GM12878 (cell line): ENCODE measurements at regions not wholly inside any gene's neighbourhood (a gene's known extent, or its start where the extent isn't known, plus 50 kb on each side); places are given as distances from the start of the nearest gene placed in this dataset.

ENCODE experiments used
- ATAC-seq: fragments of 200-7000 bp; cut with Tn5 transposase; 3 replicates; pipeline ENCODE4 v1.9.1; 2020; ENCODE audit warnings: mild to moderate bottlenecking, moderate library complexity
- BruUV-seq: library from RNA; stranded (reverse); fragments of 400-500 nt; replicated peaks from 2 replicates; lab custom pipeline; 2021; lab: Mats Ljungman, UMichigan
- CTCF ChIA-PET: fragments of 300-600 bp; sonication (Branson Sonifier 250); formaldehyde crosslinking; extraction: SDS; loops from one replicate; lab custom pipeline; 2021; ENCODE audit warnings: inconsistent platforms; lab: Yijun Ruan, JAX
- POLR2A ChIA-PET: fragments of 350-600 bp; formaldehyde crosslinking; extraction: SDS; loops from one replicate; lab custom pipeline; 2021; ENCODE audit warnings: inconsistent platforms; lab: Charles Lee
- RAD21 ChIA-PET: fragments of 300-600 bp; sonication (Branson Sonifier 250); formaldehyde crosslinking; loops from one replicate; lab custom pipeline; 2023; ENCODE audit warnings: antibody characterized with exemption; ENCODE audit not compliant: unreplicated experiment; lab: Charles Lee
- SMC1A ChIA-PET: fragments of 300-600 bp; sonication (Branson Sonifier 250); formaldehyde crosslinking; loops from one replicate; lab custom pipeline; 2023; ENCODE audit not compliant: unreplicated experiment, uncharacterized antibody; lab: Charles Lee
- DNase-seq: peaks from one replicate; pipeline ENCODE4 v3.0.0-alpha.2; 2011; ENCODE audit warnings: low read depth, low spot score
- FAIRE-seq: peaks from 3 replicates; lab custom pipeline; 2011; peaks lifted over from hg19 to GRCh38; lab: Jason Lieb, UNC
- H2AFZ ChIP-seq: 2 replicates; pipeline ENCODE4 v1.6.0; 2011; ENCODE audit warnings: low read depth, low read length, control low read depth; ENCODE audit not compliant: control insufficient read depth
- H3K27ac ChIP-seq: 2 replicates; pipeline ENCODE4 v1.5.1; 2011; ENCODE audit warnings: control low read depth; ENCODE audit not compliant: control insufficient read depth, insufficient read depth
- H3K27me3 ChIP-seq, 2 experiments: replicated peaks in 1 of 2; 2 replicates each; pipeline versions ENCODE4 v1.6.0 to v1.6.1; 2011; ENCODE audit warnings: low read length in 1 of 2; ENCODE audit not compliant: control insufficient read depth in 2 of 2, insufficient read depth in 2 of 2
- H3K36me3 ChIP-seq, 2 experiments: 2 replicates each; pipeline ENCODE4 v1.5.1; 2011; ENCODE audit warnings: low read length in 1 of 2; ENCODE audit not compliant: control insufficient read depth in 2 of 2, insufficient read depth in 2 of 2
- H3K4me1 ChIP-seq: 2 replicates; pipeline ENCODE4 v1.6.1; 2011; ENCODE audit warnings: mild to moderate bottlenecking, low read length, moderate library complexity, mixed read lengths; ENCODE audit not compliant: control insufficient read depth, insufficient read depth
- H3K4me2 ChIP-seq: 2 replicates; pipeline ENCODE4 v1.6.0; 2011; ENCODE audit warnings: control low read depth; ENCODE audit not compliant: control insufficient read depth, insufficient read depth
- H3K4me3 ChIP-seq: fragments of 200-600 bp; sonication (generic); 2 replicates; pipeline ENCODE4 v1.5.1; 2016
- H3K79me2 ChIP-seq: 2 replicates; pipeline ENCODE4 v1.6.0; 2011; ENCODE audit warnings: low read length; ENCODE audit not compliant: control insufficient read depth, insufficient read depth
- H3K9ac ChIP-seq: 2 replicates; pipeline ENCODE4 v1.8.0; 2011; ENCODE audit warnings: low read length, control low read depth, mixed read lengths; ENCODE audit not compliant: control insufficient read depth, insufficient read depth
- H3K9me3 ChIP-seq: replicated peaks from 3 replicates; pipeline ENCODE4 v1.5.1; 2011; ENCODE audit warnings: mild to moderate bottlenecking, low read length; ENCODE audit not compliant: control insufficient read depth, insufficient read depth
- H4K20me1 ChIP-seq: 2 replicates; pipeline ENCODE4 v1.6.0; 2011; ENCODE audit not compliant: control insufficient read depth, insufficient read depth
- BACH1 ChIP-seq: fragments of 450-650 bp; IDR thresholded peaks from 2 replicates; pipeline ENCODE4 v1.6.1; 2017; ENCODE audit warnings: mild to moderate bottlenecking, borderline replicate concordance
- CBFB ChIP-seq: IDR thresholded peaks from 2 replicates; pipeline ENCODE4 v1.6.1; 2016; ENCODE audit warnings: antibody characterized with exemption, low read depth
- CREM ChIP-seq: IDR thresholded peaks from 2 replicates; pipeline ENCODE4 v1.6.1; 2014; ENCODE audit warnings: antibody characterized with exemption, low read depth
- E4F1 ChIP-seq: fragments of 450-650 bp; IDR thresholded peaks from 2 replicates; pipeline ENCODE4 v1.6.1; 2018; ENCODE audit warnings: borderline replicate concordance, mild to moderate bottlenecking; ENCODE audit not compliant: partially characterized antibody
- IKZF2 ChIP-seq, 2 experiments: fragments of 450-650 bp; IDR thresholded peaks; 2 replicates each; pipeline ENCODE4 v1.6.1; 2017; ENCODE audit warnings: mild to moderate bottlenecking in 2 of 2, moderate library complexity in 2 of 2
- MEF2A ChIP-seq: IDR thresholded peaks from 2 replicates; pipeline ENCODE4 v1.6.1; 2011; ENCODE audit warnings: low read depth, mild to moderate bottlenecking, low read length, moderate library complexity; ENCODE audit not compliant: insufficient read depth
- NR2C2 ChIP-seq: IDR thresholded peaks from 2 replicates; pipeline ENCODE4 v1.6.1; 2011; ENCODE audit warnings: borderline replicate concordance, low read depth; ENCODE audit not compliant: control insufficient read depth, insufficient read length
- PAX8 ChIP-seq: fragments of 450-650 bp; IDR thresholded peaks from 2 replicates; pipeline ENCODE4 v1.6.1; 2017; ENCODE audit warnings: mild to moderate bottlenecking, moderate library complexity
- RB1 ChIP-seq: fragments of 450-650 bp; formaldehyde crosslinking; IDR thresholded peaks from 2 replicates; pipeline ENCODE4 v1.6.1; 2017; ENCODE audit warnings: mild to moderate bottlenecking, borderline replicate concordance
- RFX5 ChIP-seq: IDR thresholded peaks from 2 replicates; pipeline ENCODE4 v1.6.1; 2011; ENCODE audit warnings: low read depth, low read length, improper control_type of control experiment
- SMC3 ChIP-seq: IDR thresholded peaks from 2 replicates; pipeline ENCODE4 v1.6.1; 2011; ENCODE audit warnings: low read length, improper control_type of control experiment, borderline replicate concordance
- ZNF24 ChIP-seq: fragments of 450-650 bp; IDR thresholded peaks from 2 replicates; pipeline ENCODE4 v1.6.1; 2017; ENCODE audit warnings: antibody characterized with exemption, mild to moderate bottlenecking
- WGBS: methylation state at CpG from one replicate; pipeline ENCODE4 v1.1.6; 2016; ENCODE audit warnings: low lambda C conversion rate; ENCODE audit not compliant: insufficient replicate concordance, insufficient coverage; ENCODE audit errors: missing lambda C conversion rate; 5-methylcytosine and 5-hydroxymethylcytosine counted together
- in situ Hi-C: fragments of 300-500 bp; cut with MboI; formaldehyde crosslinking; loops from 9 replicates; pipeline ENCODE4 v1.14.3; 2018; ENCODE audit warnings: mixed read lengths
- intact Hi-C: fragments of 100-400 bp; cut with micrococcal nuclease; formaldehyde crosslinking; loops from one replicate; pipeline ENCODE4 v1.14.2; 2022; ENCODE audit not compliant: unreplicated experiment
- TF ChIP-seq, protein P1 (sequence below): fragments of 450-650 bp; IDR thresholded peaks from 2 replicates; pipeline ENCODE4 v1.6.1; 2016; ENCODE audit warnings: mild to moderate bottlenecking
- TF ChIP-seq, protein P2 (sequence below): fragments of 450-650 bp; IDR thresholded peaks from 2 replicates; pipeline ENCODE4 v1.6.1; 2018; ENCODE audit warnings: mild to moderate bottlenecking, low read depth, moderate library complexity; ENCODE audit not compliant: partially characterized antibody
- TF ChIP-seq, protein P3 (sequence below): fragments of 450-650 bp; IDR thresholded peaks from 2 replicates; pipeline ENCODE4 v1.6.1; 2017; ENCODE audit warnings: mild to moderate bottlenecking, moderate library complexity

GRCh38 chr9:120187758-120188157, 392.2 kb downstream of the CDK5RAP2 start:
- no peak overlapping the region for H3K9ac ChIP-seq
- H3K9me3 ChIP-seq, result no peaks in the 10 kb centered on the region
- RAD21 ChIA-PET, result no interaction called here
- CTCF ChIA-PET, result no interaction called here
- no peak overlapping the region for H3K4me2 ChIP-seq
- 37% methylated on average over 8 of the region's 8 CpGs for WGBS
- no peak overlapping the region for H2AFZ ChIP-seq
- no peaks in the 10 kb centered on the region for H3K4me1 ChIP-seq
- intact Hi-C loops, result no loop called here
- H3K27me3 ChIP-seq, result no peaks in the 10 kb centered on the region; a peak in 2 of 4 replicates
- no peak for TF ChIP-seq SMC3
- no peak for TF ChIP-seq RFX5
- TF ChIP-seq BACH1, result no peak
- TF ChIP-seq PAX8, result no peak
- no peak for TF ChIP-seq RB1
- TF ChIP-seq, protein P1, sequence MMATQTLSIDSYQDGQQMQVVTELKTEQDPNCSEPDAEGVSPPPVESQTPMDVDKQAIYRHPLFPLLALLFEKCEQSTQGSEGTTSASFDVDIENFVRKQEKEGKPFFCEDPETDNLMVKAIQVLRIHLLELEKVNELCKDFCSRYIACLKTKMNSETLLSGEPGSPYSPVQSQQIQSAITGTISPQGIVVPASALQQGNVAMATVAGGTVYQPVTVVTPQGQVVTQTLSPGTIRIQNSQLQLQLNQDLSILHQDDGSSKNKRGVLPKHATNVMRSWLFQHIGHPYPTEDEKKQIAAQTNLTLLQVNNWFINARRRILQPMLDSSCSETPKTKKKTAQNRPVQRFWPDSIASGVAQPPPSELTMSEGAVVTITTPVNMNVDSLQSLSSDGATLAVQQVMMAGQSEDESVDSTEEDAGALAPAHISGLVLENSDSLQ, result no peak
- TF ChIP-seq, protein P2, sequence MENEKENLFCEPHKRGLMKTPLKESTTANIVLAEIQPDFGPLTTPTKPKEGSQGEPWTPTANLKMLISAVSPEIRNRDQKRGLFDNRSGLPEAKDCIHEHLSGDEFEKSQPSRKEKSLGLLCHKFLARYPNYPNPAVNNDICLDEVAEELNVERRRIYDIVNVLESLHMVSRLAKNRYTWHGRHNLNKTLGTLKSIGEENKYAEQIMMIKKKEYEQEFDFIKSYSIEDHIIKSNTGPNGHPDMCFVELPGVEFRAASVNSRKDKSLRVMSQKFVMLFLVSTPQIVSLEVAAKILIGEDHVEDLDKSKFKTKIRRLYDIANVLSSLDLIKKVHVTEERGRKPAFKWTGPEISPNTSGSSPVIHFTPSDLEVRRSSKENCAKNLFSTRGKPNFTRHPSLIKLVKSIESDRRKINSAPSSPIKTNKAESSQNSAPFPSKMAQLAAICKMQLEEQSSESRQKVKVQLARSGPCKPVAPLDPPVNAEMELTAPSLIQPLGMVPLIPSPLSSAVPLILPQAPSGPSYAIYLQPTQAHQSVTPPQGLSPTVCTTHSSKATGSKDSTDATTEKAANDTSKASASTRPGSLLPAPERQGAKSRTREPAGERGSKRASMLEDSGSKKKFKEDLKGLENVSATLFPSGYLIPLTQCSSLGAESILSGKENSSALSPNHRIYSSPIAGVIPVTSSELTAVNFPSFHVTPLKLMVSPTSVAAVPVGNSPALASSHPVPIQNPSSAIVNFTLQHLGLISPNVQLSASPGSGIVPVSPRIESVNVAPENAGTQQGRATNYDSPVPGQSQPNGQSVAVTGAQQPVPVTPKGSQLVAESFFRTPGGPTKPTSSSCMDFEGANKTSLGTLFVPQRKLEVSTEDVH, result no peak
- TF ChIP-seq, protein P3, sequence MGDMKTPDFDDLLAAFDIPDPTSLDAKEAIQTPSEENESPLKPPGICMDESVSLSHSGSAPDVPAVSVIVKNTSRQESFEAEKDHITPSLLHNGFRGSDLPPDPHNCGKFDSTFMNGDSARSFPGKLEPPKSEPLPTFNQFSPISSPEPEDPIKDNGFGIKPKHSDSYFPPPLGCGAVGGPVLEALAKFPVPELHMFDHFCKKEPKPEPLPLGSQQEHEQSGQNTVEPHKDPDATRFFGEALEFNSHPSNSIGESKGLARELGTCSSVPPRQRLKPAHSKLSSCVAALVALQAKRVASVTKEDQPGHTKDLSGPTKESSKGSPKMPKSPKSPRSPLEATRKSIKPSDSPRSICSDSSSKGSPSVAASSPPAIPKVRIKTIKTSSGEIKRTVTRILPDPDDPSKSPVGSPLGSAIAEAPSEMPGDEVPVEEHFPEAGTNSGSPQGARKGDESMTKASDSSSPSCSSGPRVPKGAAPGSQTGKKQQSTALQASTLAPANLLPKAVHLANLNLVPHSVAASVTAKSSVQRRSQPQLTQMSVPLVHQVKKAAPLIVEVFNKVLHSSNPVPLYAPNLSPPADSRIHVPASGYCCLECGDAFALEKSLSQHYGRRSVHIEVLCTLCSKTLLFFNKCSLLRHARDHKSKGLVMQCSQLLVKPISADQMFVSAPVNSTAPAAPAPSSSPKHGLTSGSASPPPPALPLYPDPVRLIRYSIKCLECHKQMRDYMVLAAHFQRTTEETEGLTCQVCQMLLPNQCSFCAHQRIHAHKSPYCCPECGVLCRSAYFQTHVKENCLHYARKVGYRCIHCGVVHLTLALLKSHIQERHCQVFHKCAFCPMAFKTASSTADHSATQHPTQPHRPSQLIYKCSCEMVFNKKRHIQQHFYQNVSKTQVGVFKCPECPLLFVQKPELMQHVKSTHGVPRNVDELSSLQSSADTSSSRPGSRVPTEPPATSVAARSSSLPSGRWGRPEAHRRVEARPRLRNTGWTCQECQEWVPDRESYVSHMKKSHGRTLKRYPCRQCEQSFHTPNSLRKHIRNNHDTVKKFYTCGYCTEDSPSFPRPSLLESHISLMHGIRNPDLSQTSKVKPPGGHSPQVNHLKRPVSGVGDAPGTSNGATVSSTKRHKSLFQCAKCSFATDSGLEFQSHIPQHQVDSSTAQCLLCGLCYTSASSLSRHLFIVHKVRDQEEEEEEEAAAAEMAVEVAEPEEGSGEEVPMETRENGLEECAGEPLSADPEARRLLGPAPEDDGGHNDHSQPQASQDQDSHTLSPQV, result no peak
- TF ChIP-seq ZNF24, result no peak
- no peak for TF ChIP-seq E4F1
- TF ChIP-seq CREM, result no peak
- no peak for TF ChIP-seq IKZF2 (IDR thresholded peaks at IDR 0.05)
- no peak for TF ChIP-seq CBFB
- no peak for TF ChIP-seq MEF2A
- TF ChIP-seq NR2C2, result no peak
- BruUV-seq, result no TSS peak
- no peaks in the 10 kb centered on the region for H3K79me2 ChIP-seq
- no peaks in the 10 kb centered on the region for H3K36me3 ChIP-seq
- no peaks in the 10 kb centered on the region for H4K20me1 ChIP-seq
- FAIRE-seq (no peak), DNase-seq (no peak), ATAC-seq (no peak)
- SMC1A ChIA-PET, result no interaction called here
- no peak overlapping the region for H3K27ac ChIP-seq
- POLR2A ChIA-PET, result no interaction called here
- in situ Hi-C loops, result no loop called here
- no peak overlapping the region for H3K4me3 ChIP-seq
